ENCODE measurements at regions not wholly inside any gene's neighbourhood (a gene's known extent, or its start where the extent isn't known, plus 50 kb on each side); places are given as distances from the start of the nearest gene placed in this dataset.

GRCh38 chr1:67918067-67918466, 84.8 kb upstream of the GNG12 start:
- no peak for TF ChIP-seq ZFX (IDR thresholded peaks at IDR 0.05)
- no peak for TF ChIP-seq EZH2 (IDR thresholded peaks at IDR 0.05)
- TF ChIP-seq SP1 (IDR thresholded peaks at IDR 0.05; ENCODE audit: low read depth) = no peak
- no peak for TF ChIP-seq POLR2A (IDR thresholded peaks at IDR 0.05; ENCODE audit: borderline replicate concordance, extremely low read depth, insufficient read depth, insufficient read length)
- no peak for TF ChIP-seq CTCF (IDR thresholded peaks at IDR 0.05 in 2 of 3, conservative IDR thresholded peaks at IDR 0.05 in 1 of 3; ENCODE audit: borderline replicate concordance in 1 of 3, insufficient read depth in 1 of 3, low read depth in 2 of 3, low read length in 2 of 3)
- no peak for TF ChIP-seq MAX (IDR thresholded peaks at IDR 0.05)
- no peak for TF ChIP-seq ELF1 (IDR thresholded peaks at IDR 0.05; ENCODE audit: borderline replicate concordance, low read depth)
- TF ChIP-seq ZBTB33 (IDR thresholded peaks at IDR 0.05; ENCODE audit: extremely low read depth, insufficient replicate concordance, low read length) = no peak
- no peak for TF ChIP-seq EZH2phosphoT487 (IDR thresholded peaks at IDR 0.05; ENCODE audit: borderline replicate concordance)
- TF ChIP-seq REST (IDR thresholded peaks at IDR 0.05; ENCODE audit: low read depth) = no peak
- no peak for TF ChIP-seq ATF3 (IDR thresholded peaks at IDR 0.05)
- TF ChIP-seq TCF7L2 (IDR thresholded peaks at IDR 0.05; ENCODE audit: borderline replicate concordance, extremely low read depth, insufficient read depth, insufficient read length) = no peak
- no peak for TF ChIP-seq POLR2AphosphoS5 (IDR thresholded peaks at IDR 0.05; ENCODE audit: low read depth, low read length)
